ENCODE measurements at regions not wholly inside any gene's neighbourhood (a gene's known extent, or its start where the extent isn't known, plus 50 kb on each side); places are given as distances from the start of the nearest gene placed in this dataset.

- Histone ChIP-seq H3K4me2 (ENCODE audit: low read depth, low read length) (no peak overlapping the region), H2BK15ac (ENCODE audit: low read depth, low read length) (no peak overlapping the region), H3K4me1 (ENCODE audit: control insufficient read depth, insufficient read depth, low read length) (no peaks in the 10 kb centered on the region), H3K14ac (replicated peaks; ENCODE audit: low read depth, low read length) (no peak overlapping the region), H3K4me3 (ENCODE audit: insufficient read depth, low read depth, low read length) (no peak overlapping the region), H2AK9ac (replicated peaks; ENCODE audit: low read depth, low read length, poor library complexity) (no peak overlapping the region), H3K56ac (ENCODE audit: extremely low read depth, insufficient read depth, low read length) (no peak overlapping the region), H2BK5ac (ENCODE audit: low read depth, low read length, poor library complexity, severe bottlenecking) (no peak overlapping the region), H3K79me1 (ENCODE audit: low read depth in 1 of 2, low read length in 2 of 2) (no peaks in the 10 kb centered on the region), H2BK120ac (ENCODE audit: low read depth, low read length) (no peak overlapping the region), H4K5ac (ENCODE audit: low read depth, low read length) (no peak overlapping the region), H4K91ac (ENCODE audit: insufficient read depth, low read depth, low read length) (no peak overlapping the region), H3K36me3 (ENCODE audit: control insufficient read depth, insufficient read depth, low read length) (no peaks in the 10 kb centered on the region), H2AK5ac (ENCODE audit: low read depth, low read length) (no peak overlapping the region), H3K18ac (ENCODE audit: low read depth, low read length) (no peak overlapping the region), H4K8ac (ENCODE audit: low read depth in 2 of 2, low read length in 2 of 2) (no peak overlapping the region), H3K23ac (ENCODE audit: low read depth, low read length) (no peak overlapping the region), H3K27ac (ENCODE audit: insufficient read depth, low read length) (no peak overlapping the region), H2AFZ (replicated peaks; ENCODE audit: low read length, poor library complexity) (no peak overlapping the region), H3K9ac (ENCODE audit: low read depth, low read length) (no peak overlapping the region), H3K27me3 (ENCODE audit: control insufficient read depth, insufficient read depth, low read length) (no peaks in the 10 kb centered on the region), H2BK20ac (ENCODE audit: low read depth, low read length) (no peak overlapping the region), H4K20me1 (ENCODE audit: insufficient read depth, low read length) (no peaks in the 10 kb centered on the region), H3K9me3 (ENCODE audit: control insufficient read depth, insufficient read depth, low read length) (peaks cover 7% of the 10 kb centered on the region), H3K4ac (ENCODE audit: low read depth, low read length) (no peak overlapping the region), H3K9me1 (ENCODE audit: insufficient read depth, low read length) (no peaks in the 10 kb centered on the region)
- ChIA-PET POLR2A (ENCODE audit: unreplicated experiment) (no interaction called here), CTCF (no interaction called here)
- intact Hi-C loops (cut with micrococcal nuclease), result no loop called here
- DNase-seq, result no peak
- in situ Hi-C loops (cut with MboI; ENCODE audit: low sequenced_read_pairs), result no loop called here
- TF ChIP-seq MAZ (IDR thresholded peaks at IDR 0.05; ENCODE audit: borderline replicate concordance, low read depth, low read length), result no peak
- no peak for TF ChIP-seq USF2 (IDR thresholded peaks at IDR 0.05; ENCODE audit: low read depth, low read length)
- TF ChIP-seq RFX5 (IDR thresholded peaks at IDR 0.05; ENCODE audit: low read depth, low read length), result no peak
- no peak for TF ChIP-seq FOS (IDR thresholded peaks at IDR 0.05; ENCODE audit: low read depth, low read length)
- no peak for TF ChIP-seq CHD1 (IDR thresholded peaks at IDR 0.05; ENCODE audit: low read depth, low read length)
- no peak for TF ChIP-seq CEBPB (IDR thresholded peaks at IDR 0.05; ENCODE audit: low read depth, low read length)
- no peak for TF ChIP-seq NFE2L2 (IDR thresholded peaks at IDR 0.05; ENCODE audit: low read depth, low read length)
- TF ChIP-seq RCOR1 (IDR thresholded peaks at IDR 0.05; ENCODE audit: insufficient replicate concordance, low read length), result no peak
- no CpG with 5 or more reads among the region's 1 CpG for WGBS, 2 experiments (ENCODE audit: extremely low coverage in 2 of 2, insufficient read length in 1 of 2)
- no TSS peak for BruUV-seq (replicated peaks)
- dilution Hi-C loops (cut with HindIII; ENCODE audit: low sequenced_read_pairs, unreplicated experiment), result no loop called here
- ATAC-seq (ENCODE audit: low read depth), result no peak
These were observed 488.4 kb downstream of the NXPH1 start for GRCh38 chr7:8921807-8922206.

Data from IMR-90 (cell line).